Immature natural killer cell (primary cell): ENCODE measurements at regions not wholly inside any gene's neighbourhood (a gene's known extent, or its start where the extent isn't known, plus 50 kb on each side); places are given as distances from the start of the nearest gene placed in this dataset.
"Not testable (repeated sequence)": the region's sequence is repeated elsewhere in the genome, so short reads cannot be mapped to it uniquely, and the experiment has no call there.

ENCODE experiments used
- DNase-seq, 3 donors: peaks; one replicate each; pipeline ENCODE4 v3.0.0; 2022; ENCODE audit warnings: mixed read lengths in 1 of 3
- H3K27ac Mint-ChIP-seq, 6 donors: one replicate each; pipeline ENCODE4 v1.8.0; 2020; ENCODE audit warnings: mixed read lengths in 6 of 6, mild to moderate bottlenecking in 5 of 6, inconsistent platforms in 4 of 6, moderate library complexity in 3 of 6
- H3K27me3 Mint-ChIP-seq, 3 donors: one replicate each; pipeline ENCODE4 v1.8.0; 2020 to 2021; ENCODE audit warnings: low read depth in 3 of 3, mild to moderate bottlenecking in 3 of 3, mixed read lengths in 3 of 3, moderate library complexity in 3 of 3, inconsistent platforms in 1 of 3
- H3K36me3 Mint-ChIP-seq, 3 donors: one replicate each; pipeline ENCODE4 v1.8.0; 2020; ENCODE audit warnings: mixed read lengths in 3 of 3, inconsistent platforms in 2 of 3, mild to moderate bottlenecking in 2 of 3
- H3K4me1 Mint-ChIP-seq, 2 donors: one replicate each; pipeline ENCODE4 v1.8.0; 2020; ENCODE audit warnings: inconsistent platforms in 2 of 2, mild to moderate bottlenecking in 2 of 2, mixed read lengths in 2 of 2, moderate library complexity in 1 of 2
- H3K4me3 Mint-ChIP-seq, 5 donors: one replicate each; pipeline ENCODE4 v1.8.0; 2020; ENCODE audit warnings: mild to moderate bottlenecking in 5 of 5, mixed read lengths in 5 of 5, inconsistent platforms in 3 of 5, moderate library complexity in 3 of 5
- H3K9me3 Mint-ChIP-seq, 6 donors: one replicate each; pipeline ENCODE4 v1.8.0; 2020; ENCODE audit warnings: mild to moderate bottlenecking in 6 of 6, mixed read lengths in 6 of 6, inconsistent platforms in 4 of 6, moderate library complexity in 3 of 6

GRCh38 chr15:79561982-79562381 is 129.8 kb downstream of the MINAR1 start:
- Mint-ChIP-seq H3K27me3 (peaks cover 2 to 9% (median 4%) of the 10 kb centered on the region in 3 donors), H3K4me3 (no peak overlapping the region), H3K9me3 (peaks cover 0 to 1% (median 0%) of the 10 kb centered on the region in 6 donors), H3K27ac (no peak overlapping the region), H3K4me1 (no peaks in the 10 kb centered on the region), H3K36me3 (no peaks in the 10 kb centered on the region)
- no peak for DNase-seq

GRCh38 chr15:79562403-79562815 is 130.3 kb downstream of the MINAR1 start:
- no peak for DNase-seq
- H3K36me3 Mint-ChIP-seq, result no peaks in the 10 kb centered on the region
- H3K9me3 Mint-ChIP-seq, result peaks cover 0 to 1% (median 0%) of the 10 kb centered on the region in 6 donors
- H3K27ac Mint-ChIP-seq, result no peak overlapping the region
- H3K4me1 Mint-ChIP-seq, result no peaks in the 10 kb centered on the region
- peaks cover 2 to 9% (median 4%) of the 10 kb centered on the region in 3 donors for H3K27me3 Mint-ChIP-seq
- H3K4me3 Mint-ChIP-seq, result no peak overlapping the region

GRCh38 chr15:79562899-79563298 is 130.8 kb downstream of the MINAR1 start:
- Mint-ChIP-seq H3K4me1 (no peaks in the 10 kb centered on the region), H3K27ac (no peak overlapping the region), H3K36me3 (no peaks in the 10 kb centered on the region), H3K4me3 (no peak overlapping the region), H3K9me3 (peaks cover 0 to 1% (median 0%) of the 10 kb centered on the region in 6 donors), H3K27me3 (peaks cover 2 to 9% (median 4%) of the 10 kb centered on the region in 3 donors)
- DNase-seq, result no peak

GRCh38 chr15:79570004-79570403 is 137.9 kb downstream of the MINAR1 start:
- H3K27ac Mint-ChIP-seq, result no peak overlapping the region
- no peaks in the 10 kb centered on the region for H3K36me3 Mint-ChIP-seq
- peaks cover 0 to 14% (median 0%) of the 10 kb centered on the region in 3 donors for H3K27me3 Mint-ChIP-seq
- H3K4me1 Mint-ChIP-seq, result no peaks in the 10 kb centered on the region
- H3K4me3 Mint-ChIP-seq, result no peak overlapping the region
- H3K9me3 Mint-ChIP-seq, result no peaks in the 10 kb centered on the region
- no peak for DNase-seq

- no peak for DNase-seq
- no peaks in the 10 kb centered on the region for H3K9me3 Mint-ChIP-seq
- peaks cover 0 to 13% (median 3%) of the 10 kb centered on the region in 3 donors for H3K27me3 Mint-ChIP-seq
- H3K36me3 Mint-ChIP-seq, result no peaks in the 10 kb centered on the region
- no peak overlapping the region for H3K4me3 Mint-ChIP-seq
- no peaks in the 10 kb centered on the region for H3K4me1 Mint-ChIP-seq
- H3K27ac Mint-ChIP-seq, result no peak overlapping the region
Measured at GRCh38 chr15:79572691-79573404, 140.7 kb downstream of the MINAR1 start.

- not testable (repeated sequence) for H3K4me1 Mint-ChIP-seq, H3K27me3 Mint-ChIP-seq, H3K4me3 Mint-ChIP-seq, DNase-seq, H3K36me3 Mint-ChIP-seq, H3K27ac Mint-ChIP-seq, H3K9me3 Mint-ChIP-seq
Measured at GRCh38 chr15:79574431-79575273, 142.5 kb downstream of the MINAR1 start.

GRCh38 chr15:79582650-79583049 is 150.5 kb downstream of the MINAR1 start:
- Mint-ChIP-seq H3K4me3 (no peak overlapping the region), H3K9me3 (peaks cover 0 to 4% (median 0%) of the 10 kb centered on the region in 6 donors), H3K27ac (no peak overlapping the region), H3K4me1 (no peaks in the 10 kb centered on the region), H3K36me3 (no peaks in the 10 kb centered on the region), H3K27me3 (peaks cover 2 to 12% (median 2%) of the 10 kb centered on the region in 3 donors)
- no peak for DNase-seq

- Mint-ChIP-seq H3K4me3 (no peak overlapping the region), H3K4me1 (no peaks in the 10 kb centered on the region), H3K27me3 (peaks cover 1 to 11% (median 7%) of the 10 kb centered on the region in 3 donors), H3K9me3 (peaks cover 0 to 2% (median 0%) of the 10 kb centered on the region in 6 donors), H3K27ac (no peak overlapping the region), H3K36me3 (no peaks in the 10 kb centered on the region)
- no peak for DNase-seq
Measured at GRCh38 chr15:79592126-79592525, 160.0 kb downstream of the MINAR1 start.

GRCh38 chr15:79593119-79593869 is 161.2 kb downstream of the MINAR1 start:
- Mint-ChIP-seq H3K27ac (no peak overlapping the region), H3K36me3 (no peaks in the 10 kb centered on the region), H3K9me3 (peaks cover 0 to 2% (median 0%) of the 10 kb centered on the region in 6 donors), H3K4me3 (no peak overlapping the region), H3K4me1 (no peaks in the 10 kb centered on the region), H3K27me3 (peaks cover 3 to 13% (median 8%) of the 10 kb centered on the region in 3 donors)
- DNase-seq, result no peak

GRCh38 chr15:79595306-79595705 is 163.2 kb downstream of the MINAR1 start:
- Mint-ChIP-seq H3K27me3 (peaks cover 5 to 14% (median 10%) of the 10 kb centered on the region in 3 donors), H3K9me3 (peaks cover 0 to 4% (median 0%) of the 10 kb centered on the region in 6 donors), H3K4me3 (no peak overlapping the region), H3K4me1 (no peaks in the 10 kb centered on the region), H3K36me3 (no peaks in the 10 kb centered on the region), H3K27ac (no peak overlapping the region)
- DNase-seq, result no peak

- H3K27ac Mint-ChIP-seq, result no peak overlapping the region
- H3K4me1 Mint-ChIP-seq, result no peaks in the 10 kb centered on the region
- no peak overlapping the region for H3K4me3 Mint-ChIP-seq
- peaks cover 0 to 2% (median 0%) of the 10 kb centered on the region in 6 donors for H3K9me3 Mint-ChIP-seq
- H3K36me3 Mint-ChIP-seq, result no peaks in the 10 kb centered on the region
- peak; percentile 2 to 12 (median 10) for DNase-seq
- peaks cover 8 to 14% (median 11%) of the 10 kb centered on the region in 3 donors for H3K27me3 Mint-ChIP-seq
Measured at GRCh38 chr15:79595995-79596622, 164.0 kb downstream of the MINAR1 start.

- H3K4me3 Mint-ChIP-seq, result no peak overlapping the region
- no peaks in the 10 kb centered on the region for H3K36me3 Mint-ChIP-seq
- H3K27me3 Mint-ChIP-seq, result peaks cover 8 to 18% (median 10%) of the 10 kb centered on the region in 3 donors
- peaks cover 0 to 2% (median 0%) of the 10 kb centered on the region in 6 donors for H3K9me3 Mint-ChIP-seq
- no peak for DNase-seq
- H3K27ac Mint-ChIP-seq, result no peak overlapping the region
- no peaks in the 10 kb centered on the region for H3K4me1 Mint-ChIP-seq
Measured at GRCh38 chr15:79598639-79599038, 166.5 kb downstream of the MINAR1 start.

- peaks cover 10 to 22% (median 12%) of the 10 kb centered on the region in 3 donors for H3K27me3 Mint-ChIP-seq
- no peaks in the 10 kb centered on the region for H3K4me1 Mint-ChIP-seq
- DNase-seq, result no peak
- no peak overlapping the region for H3K4me3 Mint-ChIP-seq
- H3K27ac Mint-ChIP-seq, result no peak overlapping the region
- no peaks in the 10 kb centered on the region for H3K36me3 Mint-ChIP-seq
- peaks cover 0 to 2% (median 0%) of the 10 kb centered on the region in 6 donors for H3K9me3 Mint-ChIP-seq
Measured at GRCh38 chr15:79601405-79602086, 169.4 kb downstream of the MINAR1 start.
